ENCODE measurements at regions not wholly inside any gene's neighbourhood (a gene's known extent, or its start where the extent isn't known, plus 50 kb on each side); places are given as distances from the start of the nearest gene placed in this dataset.
"Not testable (repeated sequence)": the region's sequence is repeated elsewhere in the genome, so short reads cannot be mapped to it uniquely, and the experiment has no call there.

DNA sequence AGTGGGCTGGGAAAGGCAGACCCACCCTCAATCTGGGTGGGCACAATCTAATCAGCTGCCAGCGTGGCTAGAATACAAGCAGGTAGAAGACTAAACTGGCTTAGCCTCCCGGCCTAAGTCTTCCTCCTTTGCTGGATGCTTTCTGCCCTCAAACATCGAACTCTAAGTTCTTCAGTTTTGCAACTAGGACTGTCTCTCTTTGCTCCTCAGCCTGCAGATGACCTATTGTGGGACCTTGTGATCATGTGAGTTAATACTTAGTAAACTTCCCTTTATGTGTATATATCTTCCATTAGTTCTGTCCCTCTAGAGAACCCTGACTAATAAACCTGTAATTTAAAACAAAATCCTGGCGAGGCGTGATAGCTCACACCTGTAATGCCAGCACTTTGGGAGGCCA, 51.8 kb upstream of the SLC39A8 start:
- in situ Hi-C loops (cut with MboI; ENCODE audit: low pct_unique_long_range_greater_than_20kb, low sequenced_read_pairs); DNase-seq: not testable (repeated sequence)

DNA sequence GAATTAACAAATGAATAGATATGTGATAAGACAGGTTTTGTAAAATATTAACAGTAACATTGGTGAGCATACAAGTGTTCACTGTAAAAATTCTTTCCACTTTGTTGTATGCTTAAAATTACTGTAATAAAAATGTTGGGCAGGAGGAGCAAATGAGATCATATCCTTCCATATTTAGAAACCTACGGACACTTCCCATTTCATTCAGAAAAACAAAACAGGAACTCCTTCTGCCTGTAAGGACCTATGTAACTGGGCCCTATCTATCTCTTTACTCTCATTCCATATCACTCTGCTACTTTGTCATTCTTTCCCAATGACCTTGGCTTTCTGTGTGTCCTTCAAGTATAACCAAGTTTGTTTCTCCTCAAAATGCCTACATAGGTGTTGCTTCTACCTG, 53.7 kb upstream of the SLC39A8 start:
- in situ Hi-C loops (cut with MboI; ENCODE audit: low pct_unique_long_range_greater_than_20kb, low sequenced_read_pairs), result no loop called here
- peak; percentile 38 for DNase-seq

- no peak for DNase-seq
- in situ Hi-C loops (cut with MboI; ENCODE audit: low pct_unique_long_range_greater_than_20kb, low sequenced_read_pairs), result no loop called here
Measured at GRCh38 chr4:102400898-102401297, 55.6 kb upstream of the SLC39A8 start.

- in situ Hi-C loops (cut with MboI; ENCODE audit: low pct_unique_long_range_greater_than_20kb, low sequenced_read_pairs), result no loop called here
- DNase-seq, result no peak
Measured at GRCh38 chr4:102402223-102402622, 56.9 kb upstream of the SLC39A8 start.

- in situ Hi-C loops (cut with MboI; ENCODE audit: low pct_unique_long_range_greater_than_20kb, low sequenced_read_pairs), result no loop called here
- no peak for DNase-seq
Measured at GRCh38 chr4:102403116-102403515, 57.8 kb upstream of the SLC39A8 start.

GRCh38 chr4:102404431-102404969, 59.2 kb upstream of the SLC39A8 start:
- in situ Hi-C loops (cut with MboI; ENCODE audit: low pct_unique_long_range_greater_than_20kb, low sequenced_read_pairs), result no loop called here
- DNase-seq, result peak; percentile 9

DNA sequence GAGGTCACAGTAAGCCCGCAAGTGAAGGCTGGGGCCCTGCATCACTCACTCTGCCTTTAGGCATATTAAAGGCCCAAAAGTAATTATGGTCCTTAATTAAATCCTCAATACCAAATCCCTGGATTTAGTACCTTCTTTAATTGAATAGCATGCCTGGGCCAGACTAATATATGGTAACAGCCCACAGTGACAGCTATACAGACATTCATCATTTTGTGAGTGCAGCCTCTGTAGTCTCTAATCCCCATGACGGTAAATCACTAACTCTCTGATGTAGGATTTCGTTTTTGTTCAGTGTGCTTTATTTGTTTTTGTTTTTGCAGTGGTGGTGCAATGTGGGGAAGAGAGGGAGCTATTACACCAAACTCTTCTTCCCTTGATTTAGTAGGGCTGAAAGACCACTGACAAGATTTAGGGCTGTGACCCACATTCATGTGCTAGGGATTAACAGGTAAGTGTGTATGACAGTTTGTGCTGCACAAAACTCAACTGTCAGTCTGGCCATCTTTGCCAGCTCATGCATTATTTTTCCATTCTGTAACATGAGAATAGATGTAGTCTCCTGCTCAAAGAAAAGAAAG, 60.6 kb upstream of the SLC39A8 start:
- DNase-seq, result no peak
- in situ Hi-C loops (cut with MboI; ENCODE audit: low pct_unique_long_range_greater_than_20kb, low sequenced_read_pairs), result no loop called here

DNA sequence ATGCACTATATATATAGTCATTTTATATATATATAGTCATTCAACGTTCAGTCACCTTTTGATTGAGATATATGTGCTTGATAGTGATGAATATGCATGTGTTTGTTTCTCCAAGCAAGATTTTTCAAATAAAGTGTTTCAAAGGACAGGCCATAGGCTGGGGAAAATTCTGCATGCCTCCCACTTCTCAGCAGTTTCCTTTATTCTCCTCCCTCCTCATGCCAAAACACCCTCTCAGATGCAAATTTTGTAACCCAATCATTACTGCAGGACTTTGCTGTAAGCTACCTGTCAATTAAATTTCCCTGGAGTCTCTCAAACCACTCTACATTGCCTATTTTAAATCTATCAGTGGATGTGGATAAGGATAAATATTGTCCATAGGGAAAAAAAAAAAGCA, 65.6 kb upstream of the SLC39A8 start:
- DNase-seq; in situ Hi-C loops (cut with MboI; ENCODE audit: low pct_unique_long_range_greater_than_20kb, low sequenced_read_pairs): not testable (repeated sequence)

GRCh38 chr4:102411408-102411807, 66.1 kb upstream of the SLC39A8 start:
- DNase-seq, result no peak
- in situ Hi-C loops (cut with MboI; ENCODE audit: low pct_unique_long_range_greater_than_20kb, low sequenced_read_pairs), result no loop called here

GRCh38 chr4:102416765-102417164, 71.5 kb upstream of the SLC39A8 start:
- no peak for DNase-seq
- in situ Hi-C loops (cut with MboI; ENCODE audit: low pct_unique_long_range_greater_than_20kb, low sequenced_read_pairs), result no loop called here

GRCh38 chr4:102420563-102421398, 75.5 kb upstream of the SLC39A8 start:
- in situ Hi-C loops (cut with MboI; ENCODE audit: low pct_unique_long_range_greater_than_20kb, low sequenced_read_pairs), result no loop called here
- DNase-seq, result peak; percentile 40

DNA sequence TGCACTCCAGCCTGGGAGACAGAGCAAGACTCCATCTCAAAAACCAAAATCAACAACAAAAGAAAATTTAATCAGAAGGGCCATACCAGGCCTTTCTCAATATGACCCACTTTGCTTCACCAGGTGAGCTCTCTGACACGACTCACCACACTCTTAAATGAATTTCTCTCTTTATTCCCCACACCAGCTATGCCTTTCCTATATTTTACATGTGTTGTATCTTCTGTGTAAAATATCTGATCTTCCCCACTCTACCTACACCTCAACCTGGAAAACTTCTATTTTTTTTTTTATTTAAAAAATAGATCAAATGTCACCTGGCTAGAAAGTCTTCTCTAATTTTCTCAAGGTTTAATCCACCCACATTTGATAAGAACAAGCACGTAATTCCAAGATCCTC, 77.6 kb upstream of the SLC39A8 start:
- in situ Hi-C loops (cut with MboI; ENCODE audit: low pct_unique_long_range_greater_than_20kb, low sequenced_read_pairs), result no loop called here
- DNase-seq, result no peak

GRCh38 chr4:102423375-102423774, 77.8 kb upstream of the NFKB1 start:
- no peak for DNase-seq
- in situ Hi-C loops (cut with MboI; ENCODE audit: low pct_unique_long_range_greater_than_20kb, low sequenced_read_pairs), result no loop called here

- DNase-seq, result no peak
- in situ Hi-C loops (cut with MboI; ENCODE audit: low pct_unique_long_range_greater_than_20kb, low sequenced_read_pairs), result loop anchor here (25.0 kb wide), 3 partner anchors 185 to 660 kb away; partner anchors contain the start of genes BDH2, SLC9B1 and SLC9B2
Measured at GRCh38 chr4:102427371-102427998, 73.7 kb upstream of the NFKB1 start.

GRCh38 chr4:102428122-102428521, 73.0 kb upstream of the NFKB1 start:
- no peak for DNase-seq
- in situ Hi-C loops (cut with MboI; ENCODE audit: low pct_unique_long_range_greater_than_20kb, low sequenced_read_pairs), result loop anchor here (25.0 kb wide), 3 partner anchors 184 to 659 kb away; partner anchors contain the start of genes BDH2, SLC9B1 and SLC9B2

DNA sequence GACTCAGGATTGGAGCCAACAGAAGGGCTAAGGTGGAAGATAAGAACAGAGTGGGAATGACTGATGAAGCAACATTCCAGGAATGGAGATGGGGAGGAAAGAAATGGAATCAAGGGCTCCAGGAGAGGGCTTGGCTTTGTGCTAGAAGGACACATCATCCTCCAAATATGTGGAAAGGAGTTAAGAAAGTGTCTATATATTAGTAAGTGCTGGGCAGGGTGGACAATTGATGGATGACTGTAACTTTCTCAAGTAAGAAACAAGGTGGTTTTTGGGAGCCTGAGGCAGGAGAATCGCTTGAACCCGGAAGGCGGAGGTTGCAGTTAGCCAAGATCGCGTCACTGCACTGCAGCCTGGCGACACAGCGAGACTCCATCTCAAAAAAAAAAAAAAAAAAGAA, 71.6 kb upstream of the NFKB1 start:
- DNase-seq, result no peak
- in situ Hi-C loops (cut with MboI; ENCODE audit: low pct_unique_long_range_greater_than_20kb, low sequenced_read_pairs), result loop anchor here (25.0 kb wide), 3 partner anchors 183 to 658 kb away; partner anchors contain the start of genes BDH2, SLC9B1 and SLC9B2

DNA sequence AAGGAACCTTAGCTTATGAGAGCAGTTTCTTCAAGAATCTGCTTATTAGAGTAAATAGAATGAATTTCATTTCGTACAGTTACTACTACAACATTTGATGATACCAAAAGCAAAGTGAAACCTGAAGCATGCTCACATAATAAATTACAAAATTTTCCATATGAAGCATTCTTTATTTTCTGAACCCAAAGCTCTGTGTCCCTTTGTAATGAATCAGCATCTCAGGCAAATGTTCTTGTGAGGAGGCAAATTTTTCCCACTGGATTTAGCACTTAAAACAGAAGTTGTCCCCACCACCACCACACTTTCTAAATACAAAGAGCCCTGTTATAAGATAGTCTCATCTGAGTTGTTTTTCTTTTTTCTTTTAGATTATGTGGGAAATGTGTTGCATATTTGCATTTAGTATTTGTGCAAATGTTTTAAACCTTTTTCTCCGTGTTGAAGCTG, 70.7 kb upstream of the NFKB1 start:
- in situ Hi-C loops (cut with MboI; ENCODE audit: low pct_unique_long_range_greater_than_20kb, low sequenced_read_pairs), result loop anchor here (25.0 kb wide), 3 partner anchors 182 to 657 kb away; partner anchors contain the start of genes BDH2, SLC9B1 and SLC9B2
- DNase-seq, result peak; percentile 18

DNA sequence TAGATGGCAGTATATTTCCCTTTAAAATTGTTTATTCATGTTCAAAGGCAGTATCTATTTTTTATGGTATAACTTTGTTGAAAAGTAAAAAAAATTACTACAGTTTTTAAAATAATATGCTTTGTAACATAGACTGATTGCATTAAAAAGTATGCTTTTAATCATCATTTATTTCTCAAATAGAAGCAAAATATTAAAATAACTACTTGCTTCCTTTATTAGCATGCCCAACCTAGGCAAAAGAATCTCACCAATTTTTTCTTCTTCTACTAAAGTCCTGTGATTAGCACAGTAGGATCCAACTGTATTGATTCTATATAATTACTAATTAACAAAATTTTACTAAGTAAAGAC, 69.6 kb upstream of the NFKB1 start:
- in situ Hi-C loops (cut with MboI; ENCODE audit: low pct_unique_long_range_greater_than_20kb, low sequenced_read_pairs), result loop anchor here (25.0 kb wide), 3 partner anchors 181 to 656 kb away; partner anchors contain the start of genes BDH2, SLC9B1 and SLC9B2
- no peak for DNase-seq

- in situ Hi-C loops (cut with MboI; ENCODE audit: low pct_unique_long_range_greater_than_20kb, low sequenced_read_pairs), result loop anchor here (25.0 kb wide), 3 partner anchors 175 to 650 kb away; partner anchors contain the start of genes BDH2, SLC9B1 and SLC9B2
- peak; percentile 78 for DNase-seq
Measured at GRCh38 chr4:102437111-102437510, 64.0 kb upstream of the NFKB1 start.

Measured in KBM-7 (cell line).